SH-SY5Y (cell line): ENCODE measurements at regions not wholly inside any gene's neighbourhood (a gene's known extent, or its start where the extent isn't known, plus 50 kb on each side); places are given as distances from the start of the nearest gene placed in this dataset.

ENCODE experiments used
- GATA2 ChIP-seq: IDR thresholded peaks from 2 replicates; pipeline ENCODE4 v1.6.1; 2011; ENCODE audit warnings: mild to moderate bottlenecking, low read depth, low read length
- GATA3 ChIP-seq: IDR thresholded peaks from 2 replicates; pipeline ENCODE4 v1.6.1; 2011; ENCODE audit warnings: low read depth, mild to moderate bottlenecking, low read length, moderate library complexity

- no peak for TF ChIP-seq GATA3
- TF ChIP-seq GATA2: no peak
Measured at GRCh38 chr2:185245806-185246205, 492.8 kb upstream of the FSIP2 start.
